CD4-positive, alpha-beta T cell treated with Interferon alpha-2 for 1 hour (primary cell): ENCODE measurements at regions not wholly inside any gene's neighbourhood (a gene's known extent, or its start where the extent isn't known, plus 50 kb on each side); places are given as distances from the start of the nearest gene placed in this dataset.
A peak's percentile ranks its signal among the peaks of the same experiment; 100 is the strongest.

ENCODE experiments used
- DNase-seq, 2 donors: peaks; one replicate each; pipeline ENCODE4 v3.0.0-alpha.2; 2020 to 2022

DNA sequence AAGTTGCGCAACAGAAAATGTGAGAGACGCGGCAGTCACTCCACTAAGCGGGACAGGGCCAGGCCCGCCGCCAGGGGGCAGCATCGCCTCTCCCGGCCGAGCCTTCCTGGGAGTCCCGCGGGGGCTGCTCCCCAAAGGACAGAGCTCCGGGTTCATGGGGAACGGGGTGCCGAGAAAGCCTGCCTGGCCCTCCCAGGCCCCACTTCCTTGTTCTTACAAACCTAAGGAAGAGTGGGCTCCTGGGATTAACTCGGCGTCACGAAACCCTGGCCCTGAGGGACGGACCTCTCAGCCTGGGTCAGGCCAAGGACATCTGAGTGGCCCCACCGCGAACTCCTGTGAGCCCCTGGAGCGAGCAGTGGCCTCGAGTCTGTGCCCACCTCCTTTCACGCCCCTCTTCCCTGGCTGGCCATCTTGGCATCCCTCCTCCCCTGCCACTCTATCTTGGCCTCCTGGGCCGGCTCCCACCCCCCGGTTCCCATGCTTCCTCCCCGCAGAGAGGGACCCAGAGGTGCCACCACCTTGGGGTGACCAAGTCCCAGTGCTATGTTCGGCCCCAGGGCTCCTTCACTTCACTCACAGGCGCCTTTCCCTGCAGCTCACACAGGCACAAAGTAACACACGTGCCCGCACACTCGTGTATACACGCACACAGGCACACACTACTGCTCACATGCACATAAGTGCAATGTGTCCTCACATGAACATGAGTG lies 99.9 kb upstream of the FGF3 start:
- DNase-seq: peak; percentile 29 to 62

DNA sequence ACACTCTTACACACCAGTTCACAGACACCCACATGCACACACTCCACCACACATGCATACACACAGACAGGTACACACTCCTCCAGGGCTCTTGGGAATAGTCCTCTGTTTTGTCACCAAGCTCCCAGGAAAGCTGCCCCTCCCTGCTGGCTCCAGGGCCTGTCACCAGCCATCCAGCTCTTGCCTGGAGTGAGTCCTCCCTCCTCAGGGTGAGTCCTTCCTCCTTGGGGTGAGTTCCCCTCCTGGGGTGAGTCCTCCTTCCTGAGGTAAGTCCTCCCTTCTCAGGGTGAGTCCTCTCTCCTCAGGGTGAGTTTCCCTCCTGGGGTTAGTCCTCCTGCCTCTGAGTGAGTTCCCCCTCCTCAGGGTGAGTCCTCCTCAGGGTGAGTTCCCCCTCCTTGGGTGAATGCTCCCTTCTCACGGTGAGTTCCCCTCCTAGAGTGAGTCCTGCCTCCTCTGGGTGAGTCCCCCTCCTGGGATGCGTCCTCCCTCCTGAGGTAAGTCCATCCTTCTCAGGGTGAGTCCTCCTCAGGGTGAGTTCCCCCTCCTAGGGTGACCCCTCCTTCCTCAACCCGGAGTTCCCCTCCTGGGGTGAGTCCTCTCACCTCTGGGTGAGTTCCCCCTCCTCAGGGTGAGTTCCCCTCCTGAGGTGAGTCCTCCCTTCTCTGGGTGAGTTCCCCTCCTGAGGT lies 100.6 kb upstream of the FGF3 start:
- no peak for DNase-seq

DNA sequence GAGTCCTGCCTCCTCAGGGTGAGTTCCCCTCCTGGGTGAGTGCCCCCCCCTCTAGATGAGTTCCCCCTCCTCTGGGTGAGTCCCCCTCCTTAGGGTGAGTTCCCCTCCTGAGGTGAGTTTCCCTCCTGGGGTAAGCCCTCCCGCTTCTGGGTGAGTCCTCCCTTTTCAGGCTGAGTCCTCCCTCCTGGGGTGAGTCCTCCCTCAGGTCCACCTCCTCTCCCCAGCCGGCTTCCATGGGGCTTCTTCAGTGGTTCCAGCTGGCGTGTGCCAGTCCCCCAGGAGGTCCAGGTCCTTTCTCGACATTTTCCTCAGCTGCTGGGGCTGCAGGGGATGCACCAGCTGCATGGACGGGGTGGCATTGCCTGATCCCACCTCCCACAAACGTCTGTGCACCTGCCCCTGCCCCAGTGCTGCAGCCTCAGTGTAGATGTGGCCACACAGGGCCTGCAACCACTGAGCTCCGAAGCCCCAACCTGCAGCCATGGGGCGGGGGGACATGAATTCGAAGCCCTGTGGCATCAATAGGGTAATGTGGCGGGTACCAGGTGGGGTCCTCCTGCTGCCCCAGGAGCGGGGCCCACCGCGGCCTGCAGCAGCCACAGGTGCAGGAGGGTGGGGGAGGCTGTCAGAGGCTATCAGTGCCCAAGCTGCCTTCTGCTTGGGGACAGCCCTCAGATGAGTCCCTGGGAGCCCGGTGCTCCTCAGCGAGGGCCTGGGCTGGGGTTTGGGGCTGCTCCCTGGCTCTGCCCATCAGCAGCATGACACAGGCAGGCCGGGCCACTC lies 101.3 kb upstream of the FGF3 start:
- no peak for DNase-seq

DNA sequence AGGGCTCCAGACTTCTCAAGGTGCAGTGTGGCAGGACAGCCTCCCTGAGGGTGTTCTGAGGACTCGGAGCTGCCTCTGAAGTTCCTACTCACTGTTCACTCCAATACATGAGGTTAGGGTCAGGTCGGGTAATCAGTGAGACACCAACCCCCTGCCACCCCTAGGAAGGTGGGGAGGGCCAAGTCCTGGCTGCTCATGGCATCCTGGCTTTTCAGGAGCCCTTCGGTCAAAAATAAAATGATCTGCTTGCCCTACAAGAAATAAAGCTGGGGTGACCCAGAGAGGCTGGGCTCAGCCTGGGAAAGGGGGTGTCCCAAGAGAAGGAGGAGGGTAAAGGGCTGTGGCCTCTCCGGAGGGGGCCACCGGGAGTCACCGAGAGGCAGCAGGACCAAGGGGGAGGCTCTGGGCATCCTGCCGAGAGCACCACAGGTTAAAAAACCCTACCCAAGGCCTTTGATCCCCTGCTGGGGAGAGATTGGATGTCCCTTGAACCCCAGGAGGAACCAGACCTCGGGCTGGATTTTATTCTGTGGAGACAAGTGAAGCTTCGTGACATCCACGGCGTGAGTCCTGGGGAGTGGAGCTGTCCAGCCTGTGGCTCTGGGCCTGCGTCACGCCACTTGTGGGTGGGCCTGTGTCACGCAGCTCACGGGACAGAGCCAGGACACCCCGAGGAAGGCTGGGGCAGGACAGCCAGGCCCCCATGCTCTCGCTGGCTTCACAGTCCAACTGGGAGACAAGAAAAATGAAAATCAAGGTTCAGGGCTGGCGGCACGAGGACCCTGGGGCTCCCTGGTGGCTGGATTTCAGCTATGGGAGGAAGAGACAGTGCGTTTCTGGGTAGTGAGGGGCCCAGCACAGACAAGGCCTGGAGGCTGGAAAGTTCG lies 102.2 kb upstream of the FGF3 start:
- no peak for DNase-seq

DNA sequence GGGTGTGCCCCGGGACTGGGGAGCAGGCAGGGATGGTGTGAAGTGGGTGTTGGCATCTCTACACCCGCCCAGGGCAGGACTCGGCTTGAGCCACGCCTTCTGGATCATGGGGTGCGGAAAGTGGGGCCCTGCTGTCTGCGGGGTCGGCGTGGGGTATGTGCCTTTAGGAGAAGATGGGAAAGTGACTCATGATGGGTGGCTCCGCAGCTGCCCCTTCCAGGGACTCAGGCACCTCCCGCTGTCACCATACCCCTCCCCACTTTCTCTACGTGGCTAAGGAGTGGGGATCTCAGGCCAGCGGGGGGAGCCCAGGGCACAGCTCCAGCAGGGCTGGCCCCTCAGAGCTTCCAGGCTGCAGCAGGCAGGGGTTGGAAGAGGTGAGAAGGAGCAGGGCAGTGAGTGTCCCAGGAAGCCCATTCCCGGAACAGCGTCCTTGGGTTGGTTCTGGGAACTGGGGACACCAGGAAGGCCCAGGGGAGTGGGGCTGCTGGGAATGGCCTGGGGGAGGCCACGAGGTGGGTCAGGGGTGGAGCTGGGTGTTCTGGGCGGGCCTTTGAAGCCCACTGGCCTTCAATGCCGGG lies 102.9 kb upstream of the FGF3 start:
- no peak for DNase-seq

DNA sequence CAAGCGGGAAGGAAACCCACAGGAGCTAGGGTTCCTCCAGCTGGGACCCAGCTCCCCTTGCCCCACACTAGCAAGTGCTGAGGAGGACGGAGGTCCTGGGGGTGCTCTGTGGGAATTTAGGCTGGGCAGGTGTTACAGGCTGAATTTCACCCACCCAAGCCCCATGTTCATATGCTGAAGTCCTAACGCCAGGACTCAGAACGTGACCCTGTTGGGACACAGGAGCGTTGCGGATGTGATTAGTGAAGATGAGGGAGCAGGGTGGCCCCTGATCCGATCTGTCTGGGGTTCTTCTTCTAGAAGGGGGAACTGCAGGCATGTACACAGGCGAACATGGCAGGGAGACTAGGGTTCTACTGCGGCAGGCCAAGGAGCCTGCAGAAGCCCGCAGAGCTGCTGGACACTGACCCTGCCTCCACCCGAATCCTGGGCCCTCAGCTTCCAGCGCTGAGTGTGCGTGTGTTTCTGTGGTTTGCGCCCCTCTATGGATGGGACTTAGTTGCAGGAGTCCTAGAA lies 103.4 kb upstream of the FGF3 start:
- no peak for DNase-seq

DNA sequence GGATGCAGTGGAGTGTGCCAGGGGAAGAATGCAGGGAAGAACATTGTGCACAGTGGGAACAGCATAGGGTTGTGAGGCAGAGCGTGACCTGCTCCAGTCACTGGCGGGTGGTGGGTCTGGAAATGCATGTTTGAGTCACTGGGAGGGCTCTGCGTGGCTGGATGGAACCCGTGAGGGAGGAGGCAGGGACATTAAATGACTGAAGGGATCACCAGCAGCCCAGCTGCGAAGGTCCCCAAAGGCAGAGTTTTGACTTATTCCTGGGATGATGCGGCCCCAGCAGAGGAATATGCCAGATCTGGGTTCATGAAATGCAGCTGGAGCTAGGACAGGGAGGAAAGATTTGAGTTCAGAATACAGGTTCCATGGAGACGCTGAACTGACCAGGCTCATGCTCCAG lies 104.0 kb upstream of the FGF3 start:
- DNase-seq: no peak

DNA sequence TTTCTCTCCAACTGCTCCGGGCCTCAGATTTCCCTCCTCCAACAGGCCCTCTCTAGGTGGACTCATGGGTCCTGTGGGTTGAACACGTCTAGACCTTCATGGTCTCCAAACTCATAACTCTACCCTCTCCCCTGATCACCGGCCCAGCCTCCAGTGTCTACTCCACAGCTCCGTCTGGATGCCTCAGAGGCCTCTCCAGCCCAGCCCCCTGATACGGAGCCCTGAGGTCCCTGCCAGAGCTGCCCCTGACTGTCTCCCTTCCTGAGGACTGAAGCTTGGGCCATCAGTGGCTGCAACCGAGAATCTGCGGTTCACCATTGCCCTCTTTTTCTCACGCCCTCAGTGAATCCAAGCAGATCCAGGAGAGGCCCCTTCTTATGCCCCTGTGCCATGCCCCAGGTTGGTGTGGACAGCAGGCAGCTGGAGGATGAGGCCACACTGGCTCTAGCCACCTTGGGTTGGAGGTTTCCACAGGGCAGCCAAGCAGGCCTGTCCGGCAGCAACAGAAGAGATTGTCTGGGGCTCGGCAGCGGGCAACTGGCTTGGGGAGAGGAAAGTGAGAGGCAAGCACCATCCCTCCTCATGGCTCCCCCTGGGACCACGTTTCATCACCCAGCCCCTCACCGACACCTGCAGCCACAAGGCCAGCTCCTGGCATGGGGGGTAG lies 104.6 kb upstream of the FGF3 start:
- DNase-seq: no peak

DNA sequence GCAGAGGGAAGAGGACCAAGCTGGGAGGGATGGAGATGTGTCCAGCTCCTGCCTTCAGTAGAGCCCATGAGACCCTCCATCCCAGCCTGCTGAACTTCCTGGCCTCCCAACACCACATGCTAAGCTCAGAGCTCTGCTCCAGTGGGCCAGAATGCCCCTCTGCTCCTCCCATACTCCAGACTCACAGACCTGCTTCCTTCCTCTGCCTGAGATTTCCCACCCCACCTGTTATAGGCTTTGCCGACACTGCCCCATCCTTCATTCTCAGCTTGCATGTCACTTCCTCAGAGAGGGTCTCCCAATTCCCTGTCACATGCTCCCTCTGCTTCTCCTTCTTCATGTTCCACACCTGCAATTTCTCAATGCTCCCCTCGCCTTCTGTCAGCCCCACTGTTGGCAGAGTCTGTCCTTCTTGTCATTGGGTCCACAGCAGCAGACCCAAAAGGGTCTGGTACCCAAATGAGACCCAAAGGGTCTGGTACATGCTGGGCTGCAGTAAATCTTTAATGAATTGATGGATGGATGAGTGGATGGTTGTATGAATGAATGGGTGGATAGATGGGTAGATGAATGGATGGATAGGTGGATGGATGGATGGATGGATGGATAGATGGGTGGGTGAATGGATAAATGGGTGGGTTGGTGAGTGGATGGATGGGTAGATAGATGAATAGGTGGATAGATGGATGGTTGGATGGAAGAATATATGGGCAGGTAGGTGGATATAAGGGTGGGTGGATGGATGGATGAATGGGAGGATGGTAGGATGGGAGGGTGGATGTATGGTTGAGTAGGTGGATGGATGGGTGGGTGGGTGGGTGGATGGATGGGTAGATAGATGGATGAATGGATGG lies 105.3 kb upstream of the FGF3 start:
- DNase-seq: no peak

DNA sequence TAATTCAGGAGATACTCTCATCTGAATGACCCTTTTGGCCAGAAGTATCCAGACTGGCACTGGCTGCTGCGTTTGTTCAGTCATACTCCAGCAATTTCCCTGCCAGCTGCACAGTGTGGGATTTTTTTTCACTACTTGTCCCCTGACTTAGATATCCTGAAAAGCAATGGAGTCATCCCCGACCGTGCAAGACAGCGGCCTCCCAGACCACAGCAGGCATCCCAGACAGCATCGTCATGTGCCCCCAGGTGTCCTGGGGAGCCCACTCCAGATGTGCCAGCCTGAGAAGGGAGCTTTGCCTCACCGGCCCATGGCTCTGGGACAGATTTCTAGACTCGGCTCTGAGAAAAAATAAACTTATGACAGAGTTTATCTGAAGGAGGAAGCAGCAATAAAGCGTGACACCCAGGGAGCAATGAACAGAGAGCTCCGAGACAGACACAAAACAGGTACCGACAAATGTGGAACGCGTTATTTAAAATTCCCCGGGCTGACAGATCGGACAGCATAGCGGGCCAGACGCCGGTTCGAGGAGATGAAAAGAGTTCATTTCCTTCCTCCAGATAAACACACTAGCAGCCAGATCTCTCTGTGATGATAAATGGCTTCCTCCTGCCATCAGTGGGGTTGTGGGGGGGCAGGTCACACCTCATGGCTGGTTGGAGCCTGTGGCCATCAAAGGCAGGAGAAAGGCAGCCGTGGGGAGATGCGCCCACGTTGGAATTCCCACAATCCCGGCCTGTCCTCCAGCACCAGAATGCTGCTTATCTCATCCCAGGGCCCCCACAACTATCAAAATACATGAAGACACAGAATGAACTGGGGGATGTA lies 106.4 kb upstream of the FGF3 start:
- DNase-seq: no peak

DNA sequence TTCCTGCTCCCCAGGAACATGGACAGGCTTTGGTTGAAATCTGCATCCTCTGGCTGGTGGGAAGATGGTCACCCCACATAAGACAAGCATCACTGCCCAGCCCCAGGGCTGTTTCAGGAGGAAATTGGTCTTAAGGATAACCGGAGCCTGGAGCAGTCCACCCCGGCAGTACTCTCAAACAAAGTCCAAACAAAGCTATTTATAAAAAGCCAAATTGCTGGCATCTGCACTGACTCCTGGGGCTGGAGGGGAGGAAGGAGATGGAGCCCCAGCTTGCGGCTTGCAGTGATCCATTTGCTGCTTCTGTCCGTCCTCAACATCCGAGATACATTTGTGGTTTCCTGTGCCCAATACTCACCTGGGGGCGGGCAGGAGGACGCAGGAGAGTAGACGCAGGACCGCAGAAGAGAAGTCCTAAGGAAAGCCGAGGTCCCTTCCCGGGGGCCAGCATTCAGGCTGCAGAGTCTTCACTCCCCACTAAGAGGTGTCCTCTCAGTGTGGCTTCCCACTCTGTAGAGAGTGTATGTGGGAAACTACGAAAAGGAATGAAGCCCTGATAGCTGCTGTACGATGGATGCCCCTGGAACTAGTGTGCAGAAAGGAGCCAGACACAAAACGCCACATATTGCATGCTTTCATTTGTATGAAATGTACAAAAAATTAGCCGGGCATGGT lies 107.3 kb upstream of the FGF3 start:
- DNase-seq: no peak

DNA sequence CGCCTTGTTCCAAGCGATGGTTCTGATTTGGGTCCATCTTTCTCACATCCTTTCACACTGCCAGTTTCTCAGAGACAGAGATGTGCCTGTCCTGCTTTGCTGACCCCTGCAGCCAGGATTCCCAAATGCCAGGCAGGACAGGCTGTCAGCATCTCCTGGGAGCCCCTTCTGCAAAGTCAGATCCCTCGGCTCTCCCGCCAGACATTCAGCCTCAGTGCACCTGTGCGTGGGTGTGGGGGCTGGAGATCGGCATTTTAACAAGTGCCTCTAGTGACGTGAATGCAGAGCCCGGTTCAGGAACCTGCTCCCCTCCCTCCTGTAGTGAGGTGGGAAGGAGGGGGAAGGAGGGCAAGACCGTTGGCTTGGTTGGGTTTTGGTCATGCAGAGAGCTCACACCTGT lies 108.9 kb upstream of the FGF3 start:
- no peak for DNase-seq

DNA sequence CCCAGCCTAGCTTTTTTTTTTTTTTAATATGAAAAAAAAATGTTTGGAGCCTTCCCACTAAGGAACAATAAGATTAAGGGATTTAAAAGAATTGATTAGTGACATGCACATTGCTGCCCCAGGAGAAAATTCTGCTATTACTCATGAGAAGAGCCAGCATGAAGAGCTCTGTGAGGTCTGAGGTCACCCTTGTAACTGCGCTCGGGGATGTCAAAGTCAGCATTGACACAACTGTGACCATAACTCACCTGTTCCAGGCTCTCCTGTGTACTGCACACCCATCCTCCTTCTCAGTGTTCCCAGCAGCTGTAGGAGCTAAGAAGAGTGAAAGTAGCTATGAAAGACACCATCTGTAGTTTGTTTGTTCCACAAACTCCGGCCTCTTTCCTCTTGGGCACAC lies 109.8 kb upstream of the FGF3 start:
- DNase-seq: no peak

DNA sequence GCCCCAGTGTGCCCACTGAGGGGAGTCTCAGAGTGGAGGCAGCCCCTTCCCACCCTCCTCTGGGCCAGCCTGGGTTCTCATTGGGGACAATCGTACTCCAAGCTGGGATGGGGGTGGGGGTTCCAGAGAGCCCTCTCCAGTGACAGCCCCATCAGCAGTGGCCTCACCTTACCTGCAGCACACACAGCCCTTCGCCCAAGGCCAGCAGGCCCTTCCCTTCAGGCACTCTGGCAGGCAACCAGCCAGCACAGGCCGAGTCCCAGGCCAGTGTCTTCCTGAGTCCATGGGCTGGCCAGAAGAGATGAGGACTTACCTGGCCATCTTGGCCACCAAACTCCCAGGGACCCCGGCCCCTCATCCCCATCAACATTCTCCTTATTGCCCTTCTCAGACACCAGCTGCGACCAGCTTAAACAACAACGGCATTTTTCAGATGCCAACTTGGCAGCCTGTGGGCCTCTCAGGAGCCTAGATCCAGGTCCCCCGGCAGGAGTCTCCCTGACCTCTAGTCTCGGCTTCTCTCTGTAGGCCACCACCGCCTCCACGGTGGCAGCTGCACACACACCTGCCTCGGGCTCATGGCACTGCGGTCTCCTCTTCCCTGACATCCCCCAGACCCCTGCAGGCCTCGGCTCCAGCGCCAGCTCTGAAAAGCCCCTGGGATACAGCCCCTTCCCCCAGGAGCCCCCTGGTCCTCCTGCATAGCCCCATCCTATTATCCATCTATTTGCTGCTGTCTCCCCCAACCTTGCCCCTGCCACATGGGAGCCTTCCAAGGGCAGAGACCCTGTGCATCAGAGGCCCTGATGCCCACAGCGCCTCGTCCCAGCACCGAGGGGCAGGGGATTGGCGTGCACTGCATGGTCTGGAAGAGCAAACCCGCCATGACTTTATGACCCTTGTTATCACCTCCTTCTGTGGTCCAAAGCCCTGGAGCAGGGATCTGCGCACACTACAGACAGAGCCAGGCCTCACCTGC lies 111.2 kb upstream of the FGF3 start:
- no peak for DNase-seq

DNA sequence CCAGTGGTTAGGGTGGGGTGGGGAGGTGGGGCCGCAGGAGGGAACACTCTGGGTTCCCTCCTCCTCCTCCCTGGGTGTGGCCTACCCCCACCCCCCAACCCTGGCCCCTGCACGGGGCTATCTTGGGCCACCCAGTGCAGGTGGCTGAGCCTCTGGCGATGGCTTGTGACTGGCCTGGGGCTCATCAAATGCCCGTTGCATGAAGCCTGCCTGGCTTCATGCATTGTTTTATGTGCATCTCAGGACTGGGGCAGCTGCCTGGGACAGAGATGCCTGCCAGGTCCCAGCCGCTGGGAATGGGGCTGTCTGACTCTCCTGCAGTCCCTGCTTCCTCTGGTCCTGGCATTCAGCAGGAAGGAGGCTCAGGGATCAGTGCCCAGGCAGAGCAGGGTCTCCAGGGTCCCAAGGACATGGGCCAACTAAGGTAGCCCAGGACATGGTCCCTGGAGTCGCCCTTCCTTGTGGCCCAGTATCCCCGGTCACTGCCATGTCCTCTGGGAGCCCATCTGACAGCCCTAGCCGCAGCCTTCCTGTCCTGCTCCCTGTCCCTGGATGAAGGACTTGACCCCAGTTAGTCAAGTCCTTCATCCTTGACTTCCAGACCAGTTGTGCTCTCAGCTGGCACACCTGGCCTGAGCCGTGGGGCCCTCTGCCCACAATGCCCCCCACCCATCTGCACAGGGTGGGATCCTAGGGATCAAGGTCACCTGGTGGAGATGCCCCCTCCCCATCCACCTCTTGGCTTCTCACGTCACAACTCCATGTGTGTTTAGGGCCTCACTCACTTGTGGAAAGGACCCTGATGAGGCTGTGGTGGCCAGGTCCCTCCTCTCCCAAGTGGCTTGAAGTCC lies 112.1 kb upstream of the FGF3 start:
- no peak for DNase-seq

DNA sequence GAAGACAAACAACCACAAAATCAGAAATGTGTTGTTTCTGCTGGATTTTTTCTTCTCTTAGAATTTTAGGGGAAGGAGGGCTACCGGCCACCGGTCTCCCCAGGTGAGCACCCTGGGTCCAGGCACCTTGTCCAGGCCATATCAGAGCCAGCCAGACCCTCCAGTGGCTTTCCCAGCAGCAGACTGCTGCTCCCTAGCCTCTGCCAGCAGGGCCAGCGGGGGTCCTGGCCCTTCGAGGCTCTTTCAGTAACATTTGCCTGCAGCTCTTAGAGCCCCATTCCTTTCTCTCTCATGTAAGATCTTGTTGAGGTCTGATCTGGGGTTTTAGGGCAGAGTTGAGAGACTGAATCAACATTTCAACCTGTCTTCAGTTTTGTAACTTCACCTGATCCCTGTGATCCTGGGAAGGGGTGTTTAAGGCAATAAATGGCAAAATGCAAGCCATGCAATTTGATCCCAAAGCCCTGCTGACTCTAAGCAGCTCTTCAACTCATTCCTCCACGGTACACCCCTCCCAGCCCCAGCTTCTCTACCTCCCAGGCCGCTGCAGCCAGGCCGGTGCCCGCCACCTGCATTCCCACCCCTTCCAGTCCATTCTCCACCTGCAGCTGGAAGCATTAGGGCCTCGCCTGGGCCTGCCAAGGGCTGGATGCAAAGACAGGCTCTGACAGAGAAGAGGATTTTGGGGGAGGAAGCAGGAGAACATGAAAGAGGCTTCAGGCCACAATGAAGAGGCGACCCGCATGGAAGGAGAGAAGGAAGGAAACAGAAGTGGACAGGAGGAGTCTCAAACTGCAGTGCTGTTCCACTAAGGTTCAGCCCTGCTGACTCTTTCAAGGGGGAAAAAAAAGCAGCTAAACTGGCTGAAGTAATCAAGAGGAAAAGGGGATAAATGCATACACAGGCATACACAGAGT lies 113.0 kb upstream of the FGF3 start:
- DNase-seq: no peak
